ENCODE measurements at regions not wholly inside any gene's neighbourhood (a gene's known extent, or its start where the extent isn't known, plus 50 kb on each side); places are given as distances from the start of the nearest gene placed in this dataset.

DNA sequence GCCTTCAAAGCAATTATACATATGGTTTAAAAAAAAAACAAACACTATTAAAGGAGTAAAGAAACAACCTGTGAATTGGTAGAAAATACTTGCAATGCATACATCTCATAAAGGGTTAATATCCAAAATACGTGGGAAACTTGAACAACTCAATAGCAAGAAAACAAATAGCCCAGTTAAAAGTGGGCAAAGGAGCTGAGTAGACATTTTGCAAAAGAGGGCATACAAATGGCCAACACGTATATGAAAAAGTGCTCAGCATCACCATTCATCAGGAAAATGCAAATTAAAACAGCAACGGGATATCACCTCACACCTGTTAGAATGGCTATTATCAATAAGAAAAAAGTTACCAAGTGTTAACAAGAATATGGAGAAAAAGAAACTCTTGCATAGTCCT, 298.3 kb upstream of the RBMS1 start:
- Mint-ChIP-seq H3K27me3 (ENCODE audit: insufficient read depth, low read depth, poor library complexity) (peaks cover 2% of the 10 kb centered on the region), H3K27ac (no peak overlapping the region), H3K4me1 (no peaks in the 10 kb centered on the region), H3K9me3 (peaks cover 11% of the 10 kb centered on the region), H3K36me3 (ENCODE audit: low read depth) (peaks cover 3% of the 10 kb centered on the region; the same call in 1 of the 3 replicates), H3K4me3 (no peak overlapping the region)
- H3K27me3 ChIP-seq (ENCODE audit: insufficient read depth) = no peaks in the 10 kb centered on the region
- ATAC-seq (no peak), DNase-seq (ENCODE audit: low spot score) (no peak)
- no peaks in the 10 kb centered on the region for H3K9me2 ChIP-seq (ENCODE audit: insufficient read depth)
- no peak overlapping the region for H2AFZ ChIP-seq
- H3K79me2 ChIP-seq (replicated peaks; ENCODE audit: insufficient read depth) = no peaks in the 10 kb centered on the region
- H3K4me3 ChIP-seq = no peak overlapping the region
- H3K36me3 ChIP-seq (ENCODE audit: insufficient read depth) = no peaks in the 10 kb centered on the region
- TF ChIP-seq NANOG (IDR thresholded peaks at IDR 0.05; ENCODE audit: borderline replicate concordance) = no peak
- TF ChIP-seq, protein P1, sequence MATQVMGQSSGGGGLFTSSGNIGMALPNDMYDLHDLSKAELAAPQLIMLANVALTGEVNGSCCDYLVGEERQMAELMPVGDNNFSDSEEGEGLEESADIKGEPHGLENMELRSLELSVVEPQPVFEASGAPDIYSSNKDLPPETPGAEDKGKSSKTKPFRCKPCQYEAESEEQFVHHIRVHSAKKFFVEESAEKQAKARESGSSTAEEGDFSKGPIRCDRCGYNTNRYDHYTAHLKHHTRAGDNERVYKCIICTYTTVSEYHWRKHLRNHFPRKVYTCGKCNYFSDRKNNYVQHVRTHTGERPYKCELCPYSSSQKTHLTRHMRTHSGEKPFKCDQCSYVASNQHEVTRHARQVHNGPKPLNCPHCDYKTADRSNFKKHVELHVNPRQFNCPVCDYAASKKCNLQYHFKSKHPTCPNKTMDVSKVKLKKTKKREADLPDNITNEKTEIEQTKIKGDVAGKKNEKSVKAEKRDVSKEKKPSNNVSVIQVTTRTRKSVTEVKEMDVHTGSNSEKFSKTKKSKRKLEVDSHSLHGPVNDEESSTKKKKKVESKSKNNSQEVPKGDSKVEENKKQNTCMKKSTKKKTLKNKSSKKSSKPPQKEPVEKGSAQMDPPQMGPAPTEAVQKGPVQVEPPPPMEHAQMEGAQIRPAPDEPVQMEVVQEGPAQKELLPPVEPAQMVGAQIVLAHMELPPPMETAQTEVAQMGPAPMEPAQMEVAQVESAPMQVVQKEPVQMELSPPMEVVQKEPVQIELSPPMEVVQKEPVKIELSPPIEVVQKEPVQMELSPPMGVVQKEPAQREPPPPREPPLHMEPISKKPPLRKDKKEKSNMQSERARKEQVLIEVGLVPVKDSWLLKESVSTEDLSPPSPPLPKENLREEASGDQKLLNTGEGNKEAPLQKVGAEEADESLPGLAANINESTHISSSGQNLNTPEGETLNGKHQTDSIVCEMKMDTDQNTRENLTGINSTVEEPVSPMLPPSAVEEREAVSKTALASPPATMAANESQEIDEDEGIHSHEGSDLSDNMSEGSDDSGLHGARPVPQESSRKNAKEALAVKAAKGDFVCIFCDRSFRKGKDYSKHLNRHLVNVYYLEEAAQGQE (IDR thresholded peaks at IDR 0.05; ENCODE audit: unreplicated experiment) = no peak
- no peak for TF ChIP-seq ZNF114 (CRISPR knock-in tag; IDR thresholded peaks at IDR 0.05)
- no peak for TF ChIP-seq ZNF462 (CRISPR knock-in tag; IDR thresholded peaks at IDR 0.05)
- TF ChIP-seq, protein P2, sequence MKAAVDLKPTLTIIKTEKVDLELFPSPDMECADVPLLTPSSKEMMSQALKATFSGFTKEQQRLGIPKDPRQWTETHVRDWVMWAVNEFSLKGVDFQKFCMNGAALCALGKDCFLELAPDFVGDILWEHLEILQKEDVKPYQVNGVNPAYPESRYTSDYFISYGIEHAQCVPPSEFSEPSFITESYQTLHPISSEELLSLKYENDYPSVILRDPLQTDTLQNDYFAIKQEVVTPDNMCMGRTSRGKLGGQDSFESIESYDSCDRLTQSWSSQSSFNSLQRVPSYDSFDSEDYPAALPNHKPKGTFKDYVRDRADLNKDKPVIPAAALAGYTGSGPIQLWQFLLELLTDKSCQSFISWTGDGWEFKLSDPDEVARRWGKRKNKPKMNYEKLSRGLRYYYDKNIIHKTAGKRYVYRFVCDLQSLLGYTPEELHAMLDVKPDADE (IDR thresholded peaks at IDR 0.05) = no peak
- no peak for TF ChIP-seq CTCF (conservative IDR thresholded peaks at IDR 0.05; ENCODE audit: low read depth in 2 of 2)
- TF ChIP-seq EZH2phosphoT487 (IDR thresholded peaks at IDR 0.05; ENCODE audit: unreplicated experiment) = no peak
- no peak for TF ChIP-seq JUNB (IDR thresholded peaks at IDR 0.05; ENCODE audit: unreplicated experiment)
- no peak for TF ChIP-seq EZH2 (IDR thresholded peaks at IDR 0.05; ENCODE audit: low read depth, unreplicated experiment)
- no peak for TF ChIP-seq POLR2AphosphoS5 (IDR thresholded peaks at IDR 0.05; ENCODE audit: low read depth)
- TF ChIP-seq STAT1 (IDR thresholded peaks at IDR 0.05; ENCODE audit: unreplicated experiment) = no peak
- TF ChIP-seq CREB1 (CRISPR knock-in tag; IDR thresholded peaks at IDR 0.05; ENCODE audit: low read depth) = no peak
- no peak for TF ChIP-seq ZNF331 (CRISPR knock-in tag; IDR thresholded peaks at IDR 0.05; ENCODE audit: low read depth)
- no peak overlapping the region for H3K4me2 ChIP-seq
- H3K27ac ChIP-seq (ENCODE audit: low read depth) = no peak overlapping the region
- H4K20me1 ChIP-seq (replicated peaks; ENCODE audit: insufficient read depth) = no peaks in the 10 kb centered on the region
- no peaks in the 10 kb centered on the region for H3K4me1 ChIP-seq (ENCODE audit: insufficient read depth)
- H3F3A ChIP-seq (replicated peaks; ENCODE audit: low read depth) = no peaks in the 10 kb centered on the region
